ENCODE measurements at regions not wholly inside any gene's neighbourhood (a gene's known extent, or its start where the extent isn't known, plus 50 kb on each side); places are given as distances from the start of the nearest gene placed in this dataset.

DNA sequence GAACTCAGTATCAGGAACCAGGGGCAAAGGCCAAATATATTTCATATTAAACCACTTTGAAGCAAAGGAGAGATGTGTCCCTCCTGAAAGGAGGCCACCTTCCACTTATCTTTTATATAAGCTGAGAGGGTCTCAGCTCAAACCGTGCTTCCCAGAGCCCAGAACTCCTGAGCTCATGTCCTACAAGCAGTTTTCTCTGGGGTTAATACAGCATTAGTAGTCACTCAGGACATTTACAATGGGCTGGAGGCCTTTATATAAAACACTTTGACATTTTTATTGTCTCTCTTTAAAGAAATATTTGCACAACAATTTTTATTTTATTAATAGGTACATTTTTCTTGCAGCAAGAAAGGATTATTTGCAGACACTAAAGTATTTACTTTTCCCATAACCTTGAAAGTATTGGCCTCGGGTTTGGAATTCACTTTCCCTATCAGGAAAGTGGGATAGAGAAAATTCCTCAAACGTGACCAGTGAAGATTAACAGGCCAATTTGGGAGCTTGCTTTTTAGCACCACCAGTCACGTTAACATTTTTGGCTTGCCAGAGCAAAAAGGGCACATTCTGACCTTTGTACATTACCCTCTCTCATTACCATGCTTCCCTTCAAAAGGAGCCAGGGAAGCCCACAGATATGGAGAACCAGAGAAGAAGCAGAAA is 464.9 kb upstream of the NRP1 start:
- TF ChIP-seq, protein P1, sequence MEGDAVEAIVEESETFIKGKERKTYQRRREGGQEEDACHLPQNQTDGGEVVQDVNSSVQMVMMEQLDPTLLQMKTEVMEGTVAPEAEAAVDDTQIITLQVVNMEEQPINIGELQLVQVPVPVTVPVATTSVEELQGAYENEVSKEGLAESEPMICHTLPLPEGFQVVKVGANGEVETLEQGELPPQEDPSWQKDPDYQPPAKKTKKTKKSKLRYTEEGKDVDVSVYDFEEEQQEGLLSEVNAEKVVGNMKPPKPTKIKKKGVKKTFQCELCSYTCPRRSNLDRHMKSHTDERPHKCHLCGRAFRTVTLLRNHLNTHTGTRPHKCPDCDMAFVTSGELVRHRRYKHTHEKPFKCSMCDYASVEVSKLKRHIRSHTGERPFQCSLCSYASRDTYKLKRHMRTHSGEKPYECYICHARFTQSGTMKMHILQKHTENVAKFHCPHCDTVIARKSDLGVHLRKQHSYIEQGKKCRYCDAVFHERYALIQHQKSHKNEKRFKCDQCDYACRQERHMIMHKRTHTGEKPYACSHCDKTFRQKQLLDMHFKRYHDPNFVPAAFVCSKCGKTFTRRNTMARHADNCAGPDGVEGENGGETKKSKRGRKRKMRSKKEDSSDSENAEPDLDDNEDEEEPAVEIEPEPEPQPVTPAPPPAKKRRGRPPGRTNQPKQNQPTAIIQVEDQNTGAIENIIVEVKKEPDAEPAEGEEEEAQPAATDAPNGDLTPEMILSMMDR (IDR thresholded peaks at IDR 0.05): no peak

DNA sequence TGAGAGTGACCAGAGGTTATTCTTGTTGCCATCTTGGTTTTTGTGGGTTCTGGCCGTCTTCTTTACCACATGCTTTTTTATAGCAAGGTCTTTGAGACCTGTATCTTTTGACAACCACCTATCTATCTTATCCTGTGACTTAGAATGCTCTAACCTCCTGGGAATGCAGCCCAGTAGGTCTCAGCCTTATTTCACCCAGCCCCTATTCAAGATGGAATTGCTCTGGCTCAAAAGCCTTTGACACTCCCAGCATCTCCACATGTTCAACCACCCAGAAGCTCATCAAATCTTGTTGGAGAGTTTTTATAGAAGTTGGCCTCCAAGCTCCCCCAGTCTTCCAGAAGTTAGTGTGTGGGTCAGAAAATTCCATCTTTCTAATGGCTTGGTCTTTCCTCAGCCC is 464.3 kb upstream of the NRP1 start:
- H3K36me3 ChIP-seq: no peaks in the 10 kb centered on the region

More for the DNA sequence above, 464.9 kb upstream of the NRP1 start:
- Histone ChIP-seq H3K27me3 (no peaks in the 10 kb centered on the region), H3K27ac (no peak overlapping the region), H3K9me3 (no peaks in the 10 kb centered on the region), H3K36me3 (no peaks in the 10 kb centered on the region), H3K4me3 (no peak overlapping the region), H3K4me1 (peaks cover 0 to 17% (median 3%) of the 10 kb centered on the region in 4 donors)
- intact Hi-C loops (cut with DNase I; ENCODE audit: low total_unique reads): no loop called here
- DNase-seq: no peak

GRCh38 chr10:33796680-33797079 is 462.2 kb upstream of the NRP1 start:
- TF ChIP-seq, protein P1 (IDR thresholded peaks at IDR 0.05): no peak
- no peak overlapping the region for H3K4me3 ChIP-seq
- peaks cover 0 to 17% (median 3%) of the 10 kb centered on the region in 4 donors for H3K4me1 ChIP-seq
- H3K36me3 ChIP-seq: no peaks in the 10 kb centered on the region
- no peaks in the 10 kb centered on the region for H3K9me3 ChIP-seq
- intact Hi-C loops (cut with DNase I; ENCODE audit: low total_unique reads): no loop called here
- H3K27ac ChIP-seq: no peak overlapping the region
- DNase-seq: no peak
- no peaks in the 10 kb centered on the region for H3K27me3 ChIP-seq

More for the DNA sequence above, 464.3 kb upstream of the NRP1 start:
- Histone ChIP-seq H3K27me3 (no peaks in the 10 kb centered on the region), H3K27ac (no peak overlapping the region), H3K4me3 (no peak overlapping the region), H3K4me1 (peaks cover 0 to 17% (median 3%) of the 10 kb centered on the region in 4 donors), H3K9me3 (no peaks in the 10 kb centered on the region)
- DNase-seq: no peak
- intact Hi-C loops (cut with DNase I; ENCODE audit: low total_unique reads): no loop called here
- TF ChIP-seq, protein P1 (IDR thresholded peaks at IDR 0.05): no peak

DNA sequence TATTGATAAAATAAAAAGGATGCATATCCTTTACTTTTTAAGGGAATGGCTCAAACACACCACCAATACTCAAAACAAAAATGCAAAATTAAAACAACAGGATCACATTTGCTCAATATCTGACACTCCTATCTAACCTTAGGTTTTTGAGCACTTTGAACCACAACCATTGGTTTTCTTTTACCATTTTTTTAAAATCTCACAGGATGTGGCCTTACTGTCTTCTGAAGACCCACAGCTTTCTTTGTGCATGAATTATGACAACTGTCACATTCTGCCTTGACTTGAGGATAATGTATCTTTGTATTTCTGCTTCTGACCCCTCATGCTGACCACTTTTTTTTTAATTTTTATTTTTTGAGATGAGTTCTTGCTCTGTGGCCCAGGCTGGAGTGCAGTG is 461.1 kb upstream of the NRP1 start:
- no peak for DNase-seq
- TF ChIP-seq, protein P1 (IDR thresholded peaks at IDR 0.05): no peak
- Histone ChIP-seq H3K4me3 (no peak overlapping the region), H3K36me3 (no peaks in the 10 kb centered on the region), H3K27ac (no peak overlapping the region), H3K27me3 (no peaks in the 10 kb centered on the region), H3K9me3 (no peaks in the 10 kb centered on the region), H3K4me1 (peaks cover 0 to 13% (median 3%) of the 10 kb centered on the region in 4 donors)
- intact Hi-C loops (cut with DNase I; ENCODE audit: low total_unique reads): no loop called here

- Histone ChIP-seq H3K27ac (no peak overlapping the region), H3K27me3 (no peaks in the 10 kb centered on the region), H3K9me3 (no peaks in the 10 kb centered on the region), H3K36me3 (no peaks in the 10 kb centered on the region), H3K4me1 (peaks cover 0 to 4% (median 2%) of the 10 kb centered on the region in 4 donors), H3K4me3 (no peak overlapping the region)
- intact Hi-C loops (cut with DNase I; ENCODE audit: low total_unique reads): no loop called here
- TF ChIP-seq, protein P1 (IDR thresholded peaks at IDR 0.05): no peak
- DNase-seq: no peak
Observed at GRCh38 chr10:33794460-33794859, 460.0 kb upstream of the NRP1 start.

Data from tibial artery (tissue), 4 donors.